H9 (cell line): ENCODE measurements at regions not wholly inside any gene's neighbourhood (a gene's known extent, or its start where the extent isn't known, plus 50 kb on each side); places are given as distances from the start of the nearest gene placed in this dataset.

Experiments used
- DNase-seq: peaks from one replicate; pipeline ENCODE4 v3.0.0-alpha.2; 2017
- H2AFZ ChIP-seq: one replicate; pipeline ENCODE4 v1.6.1; 2013; ENCODE audit warnings: mild to moderate bottlenecking, low read length, control low read depth, moderate library complexity
- H2AK5ac ChIP-seq: 2 replicates; pipeline ENCODE4 v1.6.1; 2013; ENCODE audit warnings: low read length, control low read depth, mixed read lengths; ENCODE audit not compliant: insufficient read length
- H2BK120ac ChIP-seq: one replicate; pipeline ENCODE4 v1.6.1; 2013; ENCODE audit warnings: low read depth, mild to moderate bottlenecking, low read length, control low read depth, inconsistent platforms; ENCODE audit not compliant: poor library complexity, severe bottlenecking
- H2BK12ac ChIP-seq: 2 replicates; pipeline ENCODE4 v1.6.1; 2013; ENCODE audit warnings: low read length, control low read depth, mixed read lengths, low read depth; ENCODE audit not compliant: insufficient read length
- H2BK15ac ChIP-seq: 2 replicates; pipeline ENCODE4 v1.6.1; 2013; ENCODE audit warnings: low read depth, low read length, control low read depth
- H2BK20ac ChIP-seq: one replicate; pipeline ENCODE4 v1.6.1; 2013; ENCODE audit warnings: low read depth, mild to moderate bottlenecking, low read length, control low read depth, inconsistent platforms; ENCODE audit not compliant: poor library complexity, severe bottlenecking
- H2BK5ac ChIP-seq: 2 replicates; pipeline ENCODE4 v1.6.1; 2013; ENCODE audit warnings: low read length, control low read depth, mixed read lengths; ENCODE audit not compliant: insufficient read length
- H3K14ac ChIP-seq: 2 replicates; pipeline ENCODE4 v1.6.1; 2013; ENCODE audit warnings: low read length, control low read depth; ENCODE audit not compliant: insufficient read depth
- H3K18ac ChIP-seq: 2 replicates; pipeline ENCODE4 v1.6.1; 2013; ENCODE audit warnings: low read depth, mild to moderate bottlenecking, mixed read lengths, low read length, control low read depth; ENCODE audit not compliant: insufficient read length
- H3K23ac ChIP-seq: 2 replicates; pipeline ENCODE4 v1.6.1; 2013; ENCODE audit warnings: low read length, control low read depth, mixed read lengths, low read depth; ENCODE audit not compliant: insufficient read length
- H3K23me2 ChIP-seq: 2 replicates; pipeline ENCODE4 v1.6.1; 2013; ENCODE audit warnings: low read depth, mild to moderate bottlenecking, mixed read lengths, low read length, control low read depth; ENCODE audit not compliant: insufficient read length, poor library complexity, severe bottlenecking
- H3K27ac ChIP-seq: 2 replicates; pipeline ENCODE4 v1.5.1; 2013; ENCODE audit warnings: low read length, control low read depth, mixed read lengths, low read depth; ENCODE audit not compliant: insufficient read length
- H3K27me3 ChIP-seq: 2 replicates; pipeline ENCODE4 v1.6.1; 2013; ENCODE audit warnings: low read length, control low read depth, inconsistent platforms; ENCODE audit not compliant: insufficient read depth
- H3K4ac ChIP-seq: 2 replicates; pipeline ENCODE4 v1.6.1; 2013; ENCODE audit warnings: low read depth, mild to moderate bottlenecking, control low read depth, inconsistent platforms, low read length, moderate library complexity
- H3K4me1 ChIP-seq: 2 replicates; pipeline ENCODE4 v1.6.1; 2013; ENCODE audit warnings: low read length, control low read depth, inconsistent platforms; ENCODE audit not compliant: insufficient read depth
- H3K4me2 ChIP-seq: 2 replicates; pipeline ENCODE4 v1.6.1; 2013; ENCODE audit warnings: low read length, control low read depth, mixed read lengths; ENCODE audit not compliant: insufficient read length, insufficient read depth
- H3K56ac ChIP-seq: 2 replicates; pipeline ENCODE4 v1.6.1; 2013; ENCODE audit warnings: low read depth, mild to moderate bottlenecking, mixed read lengths, low read length, control low read depth; ENCODE audit not compliant: insufficient read length
- H3K79me1 ChIP-seq: 2 replicates; pipeline ENCODE4 v1.6.1; 2013; ENCODE audit warnings: low read depth, mild to moderate bottlenecking, moderate library complexity, low read length, control low read depth, inconsistent platforms; ENCODE audit not compliant: insufficient read depth, poor library complexity, severe bottlenecking
- H3K79me2 ChIP-seq: 2 replicates; pipeline ENCODE4 v1.6.1; 2013; ENCODE audit warnings: low read length, control low read depth, inconsistent platforms; ENCODE audit not compliant: insufficient read depth
- H3K9ac ChIP-seq: 2 replicates; pipeline ENCODE4 v1.6.1; 2013; ENCODE audit warnings: low read length, control low read depth, mixed read lengths; ENCODE audit not compliant: insufficient read length; ENCODE audit errors: extremely low read depth
- H3K9me3 ChIP-seq: one replicate; pipeline ENCODE4 v1.6.1; 2013; ENCODE audit warnings: low read depth, low read length, inconsistent platforms; ENCODE audit not compliant: control insufficient read depth
- H3T11ph ChIP-seq: one replicate; pipeline ENCODE4 v1.6.1; 2013; ENCODE audit warnings: mild to moderate bottlenecking, low read length, control low read depth, inconsistent platforms
- H4K20me1 ChIP-seq: one replicate; pipeline ENCODE4 v1.6.1; 2013; ENCODE audit not compliant: control insufficient read depth, insufficient read length, insufficient read depth
- H4K5ac ChIP-seq: 2 replicates; pipeline ENCODE4 v1.6.1; 2013; ENCODE audit warnings: low read depth, mild to moderate bottlenecking, mixed read lengths, low read length, control low read depth; ENCODE audit not compliant: insufficient read length
- H4K8ac ChIP-seq: replicated peaks from 2 replicates; pipeline ENCODE4 v1.6.1; 2013; ENCODE audit warnings: low read length, control low read depth, mixed read lengths, low read depth; ENCODE audit not compliant: insufficient read length
- H4K91ac ChIP-seq: 2 replicates; pipeline ENCODE4 v1.6.1; 2013; ENCODE audit warnings: low read depth, mild to moderate bottlenecking, moderate library complexity, mixed read lengths, low read length, control low read depth; ENCODE audit not compliant: insufficient read length
- H3K27ac Mint-ChIP-seq, 3 experiments: 2 replicates in 2 of 3; 3 replicates in 1 of 3; pipeline ENCODE4 v1.8.0; 2020 to 2021; ENCODE audit warnings: mixed read lengths in 3 of 3, mild to moderate bottlenecking in 1 of 3, moderate library complexity in 1 of 3
- H3K27me3 Mint-ChIP-seq: 2 replicates; pipeline ENCODE4 v1.8.0; 2021; ENCODE audit warnings: low read depth, mild to moderate bottlenecking, moderate library complexity, mixed read lengths
- H3K36me3 Mint-ChIP-seq, 3 experiments: 2 replicates in 2 of 3; 3 replicates in 1 of 3; pipeline ENCODE4 v1.8.0; 2020 to 2021; ENCODE audit warnings: low read depth in 3 of 3, mixed read lengths in 3 of 3; ENCODE audit not compliant: insufficient read depth in 1 of 3
- H3K4me1 Mint-ChIP-seq, 2 experiments: 2 replicates each; pipeline ENCODE4 v1.8.0; 2020; ENCODE audit warnings: mixed read lengths in 2 of 2
- H3K4me3 Mint-ChIP-seq, 2 experiments: 2 replicates in 1 of 2; 3 replicates in 1 of 2; pipeline ENCODE4 v1.8.0; 2020 to 2021; ENCODE audit warnings: mild to moderate bottlenecking in 2 of 2, mixed read lengths in 2 of 2, moderate library complexity in 1 of 2
- H3K9me3 Mint-ChIP-seq, 2 experiments: 2 replicates in 1 of 2; 3 replicates in 1 of 2; pipeline ENCODE4 v1.8.0; 2020; ENCODE audit warnings: mild to moderate bottlenecking in 2 of 2, mixed read lengths in 2 of 2, moderate library complexity in 1 of 2
- WGBS: extraction: QIAGEN DNeasy Blood & Tissue Kit; methylation state at CpG from one replicate; pipeline ENCODE4 v1.1.7; 2013; ENCODE audit warnings: missing lambda C conversion rate, low lambda C conversion rate, mixed read lengths; ENCODE audit not compliant: insufficient read length; ENCODE audit errors: extremely low coverage; 5-methylcytosine and 5-hydroxymethylcytosine counted together
- TF ChIP-seq, protein P1 (sequence below): fragments of 200-600 bp; sonication (generic); conservative IDR thresholded peaks from 3 replicates; pipeline ENCODE4 v1.8.0; 2021; ENCODE audit warnings: antibody characterized with exemption, mild to moderate bottlenecking

- Histone ChIP-seq H3K4ac (no peak overlapping the region), H3K27ac (no peak overlapping the region), H2BK20ac (no peak overlapping the region), H3K9ac (no peak overlapping the region), H3K23ac (no peak overlapping the region), H4K5ac (no peak overlapping the region), H3T11ph (no peak overlapping the region), H3K79me2 (no peaks in the 10 kb centered on the region), H3K27me3 (no peaks in the 10 kb centered on the region), H4K91ac (no peak overlapping the region), H3K56ac (no peak overlapping the region), H3K23me2 (no peaks in the 10 kb centered on the region), H3K18ac (no peak overlapping the region), H3K79me1 (no peaks in the 10 kb centered on the region), H2AFZ (no peak overlapping the region), H2BK120ac (no peak overlapping the region), H3K14ac (no peak overlapping the region), H3K4me2 (no peak overlapping the region), H2BK15ac (no peak overlapping the region), H2BK5ac (no peak overlapping the region), H2BK12ac (no peak overlapping the region), H3K9me3 (no peaks in the 10 kb centered on the region), H4K20me1 (no peaks in the 10 kb centered on the region), H4K8ac (no peak overlapping the region), H2AK5ac (no peak overlapping the region), H3K4me1 (peaks cover 3% of the 10 kb centered on the region; the same call in 1 of the 2 replicates)
- H3K4me1 Mint-ChIP-seq = peaks cover 25% of the 10 kb centered on the region in 2 experiments
- DNase-seq = peak; percentile 35
- WGBS = no CpG with 5 or more reads among the region's 3 CpGs
- H3K36me3 Mint-ChIP-seq = peaks cover 0 to 12% (median 3%) of the 10 kb centered on the region in 3 experiments; a peak in 4 of 7 replicates
- H3K9me3 Mint-ChIP-seq = peaks cover 2 to 10% of the 10 kb centered on the region in 2 experiments; a peak in 1 of 5 replicates
- TF ChIP-seq, protein P1, sequence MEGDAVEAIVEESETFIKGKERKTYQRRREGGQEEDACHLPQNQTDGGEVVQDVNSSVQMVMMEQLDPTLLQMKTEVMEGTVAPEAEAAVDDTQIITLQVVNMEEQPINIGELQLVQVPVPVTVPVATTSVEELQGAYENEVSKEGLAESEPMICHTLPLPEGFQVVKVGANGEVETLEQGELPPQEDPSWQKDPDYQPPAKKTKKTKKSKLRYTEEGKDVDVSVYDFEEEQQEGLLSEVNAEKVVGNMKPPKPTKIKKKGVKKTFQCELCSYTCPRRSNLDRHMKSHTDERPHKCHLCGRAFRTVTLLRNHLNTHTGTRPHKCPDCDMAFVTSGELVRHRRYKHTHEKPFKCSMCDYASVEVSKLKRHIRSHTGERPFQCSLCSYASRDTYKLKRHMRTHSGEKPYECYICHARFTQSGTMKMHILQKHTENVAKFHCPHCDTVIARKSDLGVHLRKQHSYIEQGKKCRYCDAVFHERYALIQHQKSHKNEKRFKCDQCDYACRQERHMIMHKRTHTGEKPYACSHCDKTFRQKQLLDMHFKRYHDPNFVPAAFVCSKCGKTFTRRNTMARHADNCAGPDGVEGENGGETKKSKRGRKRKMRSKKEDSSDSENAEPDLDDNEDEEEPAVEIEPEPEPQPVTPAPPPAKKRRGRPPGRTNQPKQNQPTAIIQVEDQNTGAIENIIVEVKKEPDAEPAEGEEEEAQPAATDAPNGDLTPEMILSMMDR = no peak
- peak overlapping the region; percentile 21 to 63 (median 56); a peak in 4 of 7 replicates for H3K27ac Mint-ChIP-seq
- no peak overlapping the region for H3K4me3 Mint-ChIP-seq
- H3K27me3 Mint-ChIP-seq = peaks cover 57% of the 10 kb centered on the region
These were observed 822.8 kb downstream of the GALC start for GRCh38 chr14:87170179-87170578.
